GM21576 (cell line): ENCODE measurements at regions not wholly inside any gene's neighbourhood (a gene's known extent, or its start where the extent isn't known, plus 50 kb on each side); places are given as distances from the start of the nearest gene placed in this dataset.

Experiments
- ATAC-seq: cut with Tn5 transposase; IDR thresholded peaks from one replicate; pipeline ENCODE4 v1.9.1; 2021; ENCODE audit warnings: mild to moderate bottlenecking, moderate library complexity; ENCODE audit not compliant: unreplicated experiment

DNA sequence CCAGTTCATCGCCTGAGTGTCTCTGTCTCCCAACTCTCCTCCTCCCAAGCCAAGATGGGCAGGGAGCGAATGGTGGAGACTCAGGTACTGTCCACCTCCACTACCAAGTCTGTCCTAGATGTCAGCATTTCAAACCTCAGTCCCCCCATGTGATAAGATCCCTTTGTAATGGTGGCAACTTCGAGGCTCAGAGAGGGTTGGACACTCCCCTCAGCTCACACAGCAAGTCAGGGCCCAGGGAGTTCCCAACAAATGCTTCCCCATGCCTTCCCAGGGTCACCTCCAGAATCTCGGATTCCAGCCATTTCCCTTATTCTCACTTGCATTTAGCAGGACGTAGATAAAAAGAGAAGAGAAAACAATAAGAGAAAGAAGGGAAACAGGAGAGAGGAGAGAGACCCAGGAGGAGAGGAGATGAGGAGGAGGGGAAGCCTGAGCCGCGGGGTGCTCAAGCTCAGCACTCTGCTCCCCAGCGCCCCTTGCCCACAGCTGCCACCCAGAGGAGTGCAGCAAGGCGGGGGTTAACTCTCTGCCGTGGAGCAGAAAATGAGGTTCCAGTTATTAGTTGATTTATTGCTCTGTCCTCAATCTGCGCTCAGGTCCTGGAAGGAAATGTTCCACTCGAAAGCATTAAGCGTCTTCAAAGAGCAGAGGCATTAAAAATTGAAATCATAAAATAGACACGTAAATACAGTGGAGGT lies 84.1 kb upstream of the LINGO1 start:
- ATAC-seq, result no peak

DNA sequence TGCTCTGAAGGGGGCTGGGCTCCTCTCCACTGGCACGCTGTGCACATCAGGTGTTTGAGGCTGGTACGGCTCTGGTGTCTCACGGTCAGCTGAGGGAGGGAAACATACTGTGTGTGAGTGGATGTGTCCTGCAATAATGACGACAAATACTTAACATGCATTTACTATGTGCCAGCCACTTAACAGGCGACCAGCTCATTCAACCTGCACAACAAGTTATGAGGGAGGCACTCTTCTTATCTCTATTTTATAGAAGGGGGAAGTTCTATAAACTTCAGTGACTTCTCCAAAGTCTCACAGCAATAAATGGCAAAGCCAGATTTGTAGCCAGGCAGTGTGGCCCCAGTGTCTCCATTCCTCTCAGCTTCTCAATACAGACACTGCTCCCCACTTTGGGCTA lies 83.1 kb upstream of the LINGO1 start:
- ATAC-seq, result no peak

DNA sequence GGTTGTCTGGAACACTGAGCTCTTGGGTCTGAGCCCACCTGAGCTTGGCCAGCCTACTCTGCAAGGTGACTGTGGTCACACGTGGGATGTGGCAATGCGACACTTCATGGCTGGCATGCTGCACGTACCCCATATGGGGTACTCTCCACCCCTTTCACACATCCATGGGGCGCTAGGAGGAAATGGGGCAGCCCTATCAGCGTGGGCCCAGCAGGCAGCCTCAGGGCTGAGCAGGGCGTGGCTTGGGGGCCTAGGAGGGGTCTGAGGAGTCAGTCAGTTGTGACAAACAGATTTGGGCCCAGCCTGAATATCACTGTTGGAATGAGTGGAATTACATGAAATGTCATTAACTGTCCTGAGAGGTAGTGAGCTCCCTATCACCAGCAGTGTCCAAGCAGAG lies 82.3 kb upstream of the LINGO1 start:
- ATAC-seq, result no peak

DNA sequence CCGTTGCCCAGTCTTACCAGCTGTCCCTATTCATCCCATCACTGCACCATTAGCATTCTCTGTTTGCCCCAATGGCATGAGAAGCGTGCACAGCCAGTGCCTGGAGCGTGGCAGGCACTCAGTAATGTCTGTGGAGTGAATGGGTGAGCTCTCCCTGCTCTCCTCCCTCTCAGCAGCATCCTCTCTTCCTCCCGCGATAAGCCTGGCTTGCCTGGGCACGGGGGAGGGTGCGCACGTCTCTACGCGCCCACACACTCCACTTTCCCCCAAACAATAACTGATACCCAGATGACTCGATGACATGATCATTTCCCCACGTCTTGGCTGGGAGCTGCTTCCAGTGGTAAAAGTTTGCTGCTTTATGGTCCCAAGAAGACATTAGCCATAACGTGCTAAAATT lies 81.8 kb upstream of the LINGO1 start:
- ATAC-seq, result no peak

DNA sequence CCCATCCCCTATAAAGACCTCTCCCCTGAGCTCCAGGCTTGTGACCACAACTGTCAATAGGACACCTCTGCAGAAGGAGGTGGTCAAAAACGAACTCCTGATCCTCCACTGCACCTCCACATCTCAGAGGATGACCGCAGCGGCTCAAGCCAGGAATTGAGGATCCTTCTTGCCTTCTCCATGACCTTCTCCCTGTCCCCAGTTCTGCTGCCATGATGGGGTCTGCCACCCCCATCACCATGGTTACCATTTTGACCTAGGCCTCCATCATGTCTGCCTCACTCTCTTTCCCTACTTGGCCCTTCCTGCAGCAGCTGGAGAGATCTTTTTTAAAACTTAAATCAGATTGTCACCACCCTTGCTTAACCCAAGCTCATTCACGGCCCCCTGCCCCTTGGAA lies 81.3 kb upstream of the LINGO1 start:
- no peak for ATAC-seq

DNA sequence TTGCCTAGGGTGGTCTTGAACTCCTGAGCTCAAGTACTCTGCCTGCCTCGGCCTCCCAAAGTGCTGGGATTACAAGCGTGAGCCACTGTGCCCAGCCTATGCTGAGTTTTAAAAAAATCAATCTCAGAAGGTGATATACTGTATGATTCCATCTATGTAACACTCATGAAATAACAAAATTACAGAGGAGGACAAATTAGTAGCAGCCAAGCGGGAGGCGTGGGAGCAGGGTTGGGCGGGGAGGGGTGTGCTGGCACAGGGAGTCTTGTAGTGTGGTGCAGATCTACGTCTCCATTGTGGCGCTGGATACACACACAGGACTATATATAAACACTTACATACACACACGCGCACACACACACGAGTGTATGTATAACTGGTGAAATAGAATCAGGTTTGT lies 80.6 kb upstream of the LINGO1 start:
- no peak for ATAC-seq

DNA sequence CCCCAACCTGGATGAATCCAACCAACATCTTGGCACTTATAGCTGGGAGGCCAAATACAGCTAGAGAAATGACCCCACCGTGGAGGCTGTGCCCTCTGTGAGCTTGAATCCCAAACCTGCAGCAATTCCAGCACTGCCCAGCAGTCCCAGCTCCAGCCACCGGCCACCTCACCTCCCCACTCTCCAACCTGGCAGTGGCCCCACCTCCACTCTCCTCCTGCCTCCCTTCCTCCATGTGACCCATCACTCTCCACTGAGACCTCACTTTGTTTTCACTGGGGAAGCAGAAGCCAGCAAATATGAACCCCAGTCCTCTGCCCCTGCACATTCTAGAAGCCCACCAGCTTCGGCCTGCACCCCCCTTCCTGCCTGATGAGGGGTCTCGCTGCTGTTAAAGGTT lies 79.7 kb upstream of the LINGO1 start:
- no peak for ATAC-seq

DNA sequence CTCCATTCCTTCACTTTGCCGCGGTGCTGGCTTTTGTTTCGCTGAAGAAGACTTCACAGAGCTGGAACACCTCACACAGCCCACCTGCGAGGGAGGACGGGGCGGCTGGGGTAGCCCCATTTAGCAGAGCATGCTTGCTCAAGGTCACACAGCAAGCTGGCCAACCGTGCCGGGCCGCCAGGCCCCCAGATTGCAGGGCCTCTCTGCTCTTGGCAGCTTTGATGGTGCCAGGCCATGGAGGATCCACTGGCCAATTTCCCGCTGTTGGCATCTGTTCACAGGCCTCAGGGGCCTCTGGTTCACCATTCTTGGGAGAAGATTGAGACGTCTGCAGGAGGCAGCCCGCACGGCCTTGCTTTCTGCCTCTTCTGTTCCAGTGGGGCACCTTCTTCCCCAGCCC lies 77.9 kb upstream of the LINGO1 start:
- no peak for ATAC-seq

DNA sequence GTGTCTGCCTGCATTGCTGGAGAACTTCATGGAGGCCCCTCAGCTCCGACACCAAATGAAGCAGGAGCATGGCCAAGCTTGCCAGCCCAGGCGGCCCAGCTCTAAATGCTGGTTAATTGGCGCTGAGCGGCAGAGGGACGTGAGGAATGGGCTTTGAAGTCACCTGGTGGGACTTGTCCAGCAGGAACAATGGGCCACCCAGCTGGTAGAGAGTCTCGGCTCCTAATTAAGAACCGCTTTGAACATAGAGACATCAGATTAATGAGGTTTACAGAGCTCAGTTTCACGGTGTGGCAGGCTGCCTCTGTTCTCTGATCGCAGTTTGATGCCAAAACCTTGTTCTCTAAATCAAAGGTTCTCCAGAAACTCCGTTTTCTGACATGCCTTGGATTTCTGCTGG lies 77.5 kb upstream of the LINGO1 start:
- ATAC-seq, result no peak

DNA sequence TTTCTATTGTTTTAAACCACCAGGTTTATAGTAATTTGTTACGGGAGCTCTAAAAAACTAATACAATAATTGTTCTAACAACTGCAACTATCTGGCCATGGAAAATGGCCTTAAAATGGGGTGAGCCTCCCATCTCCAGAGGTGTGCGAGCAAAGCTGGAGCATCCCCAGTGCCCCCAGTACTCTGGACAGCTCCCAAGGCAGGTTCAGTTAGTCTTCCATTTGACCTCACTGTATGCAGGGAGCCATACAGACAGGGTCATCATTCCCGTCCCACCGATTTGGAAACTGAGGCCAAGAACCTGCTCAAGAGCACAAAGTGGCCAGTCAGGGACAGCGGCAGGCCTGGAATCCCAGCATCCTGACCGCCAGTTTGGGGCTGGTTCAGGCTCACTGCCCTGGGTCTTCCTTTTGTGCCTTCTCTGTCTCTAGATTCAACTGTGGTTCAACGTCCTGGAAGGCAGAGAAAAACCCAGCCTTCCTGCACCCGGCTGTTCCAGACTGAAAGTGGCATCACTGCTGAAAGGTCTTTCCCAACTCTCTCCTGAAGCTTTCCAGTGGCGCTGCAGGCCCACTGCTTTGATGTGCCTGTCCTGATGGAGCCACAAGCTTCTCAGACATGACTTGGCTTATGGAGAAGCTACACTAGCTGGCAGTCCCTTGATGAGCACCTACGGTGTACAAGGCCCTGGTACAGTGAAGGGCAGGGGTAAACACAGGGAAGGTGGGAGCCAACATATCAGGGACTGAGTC lies 76.6 kb upstream of the LINGO1 start:
- ATAC-seq, result no peak

DNA sequence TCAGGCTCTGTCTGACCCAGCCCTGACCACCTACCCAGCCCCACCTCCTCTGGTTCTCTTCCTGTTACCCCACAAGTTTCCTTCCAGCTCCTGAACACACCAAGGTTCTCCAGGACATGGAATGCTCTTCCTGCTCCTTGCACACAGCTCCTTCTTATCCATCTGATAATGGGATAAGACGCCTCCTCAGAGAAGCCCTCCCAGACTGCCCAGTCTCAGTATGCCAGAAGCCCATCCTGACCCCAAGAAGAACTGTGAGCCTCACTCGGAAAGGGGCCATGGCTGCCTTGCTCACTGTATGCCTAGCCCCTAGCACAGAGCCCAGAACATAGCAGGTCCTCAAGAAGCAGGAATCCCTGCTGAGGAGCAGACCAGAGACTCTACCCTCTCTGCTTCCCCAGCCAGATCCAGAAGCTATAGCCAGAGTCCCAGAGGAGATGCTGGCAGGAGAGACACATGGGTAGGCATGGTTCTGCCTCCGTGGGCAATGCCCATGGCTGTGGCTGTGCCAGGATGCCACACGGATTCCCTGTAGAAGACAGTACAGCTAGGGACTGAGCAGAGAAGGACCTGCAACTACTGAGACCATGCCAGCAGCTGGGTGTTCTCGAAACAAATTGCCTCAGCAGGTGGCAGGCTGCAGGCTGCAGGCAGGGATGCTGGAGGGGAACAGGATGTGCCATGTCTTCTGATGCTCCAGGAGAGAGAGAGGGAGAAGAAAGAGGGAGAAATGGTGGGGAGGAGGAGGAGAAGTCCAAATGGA lies 74.0 kb upstream of the LINGO1 start:
- no peak for ATAC-seq

DNA sequence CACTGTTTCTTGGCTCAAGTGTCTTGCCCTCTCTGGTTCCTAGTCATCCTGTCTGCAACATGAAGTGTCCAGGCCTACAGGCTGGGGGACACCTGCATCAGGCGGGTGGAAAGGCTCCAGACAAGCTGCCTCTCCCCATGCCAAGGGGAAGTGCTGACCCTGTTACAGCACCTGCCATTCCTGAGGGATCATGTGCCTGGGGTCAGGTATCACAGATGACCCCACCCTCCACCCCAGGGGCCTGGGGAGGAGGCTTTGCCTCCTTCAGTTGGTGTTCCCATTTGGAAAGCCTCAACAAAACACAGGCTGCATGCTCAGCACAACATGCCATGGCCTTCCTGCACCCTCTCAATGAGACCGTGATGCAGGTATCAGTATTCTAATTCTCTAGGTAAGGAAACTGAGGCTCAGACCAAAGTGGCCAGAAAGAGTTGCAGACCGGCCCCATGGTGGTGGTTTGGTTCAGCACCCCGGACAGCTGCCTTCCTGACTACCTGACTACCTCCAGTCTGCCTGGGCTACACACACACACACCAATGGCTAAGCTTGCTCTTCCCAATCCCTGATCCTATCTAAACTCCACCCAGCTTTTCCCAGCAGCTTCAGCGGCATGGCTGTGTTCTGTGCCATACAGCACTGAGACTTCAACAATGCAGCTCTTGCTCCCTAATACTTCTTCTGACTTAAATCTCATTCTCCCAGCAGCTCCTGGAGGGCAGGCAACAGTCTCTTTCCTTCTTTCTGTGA lies 69.7 kb upstream of the LINGO1 start:
- ATAC-seq, result no peak

DNA sequence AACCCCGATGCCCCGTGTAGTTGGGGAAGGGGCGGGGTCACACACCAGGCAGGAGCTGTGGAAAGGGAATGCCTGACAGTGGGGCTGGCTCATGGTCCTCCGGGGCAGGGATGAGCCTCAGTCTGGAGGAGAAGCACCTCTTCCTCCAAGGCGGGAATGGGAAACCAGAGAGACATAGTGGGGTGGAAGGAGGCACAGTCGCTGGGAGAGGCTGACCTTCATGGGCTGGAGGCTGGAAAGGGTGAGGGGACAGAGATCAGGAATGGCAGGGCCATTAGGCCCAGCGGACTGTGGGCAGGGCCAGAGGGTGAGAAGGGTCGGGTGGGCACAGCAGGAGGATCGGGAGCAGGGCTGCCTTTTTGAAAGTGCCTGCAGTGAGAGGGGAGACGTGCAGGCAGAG lies 65.8 kb upstream of the LINGO1 start:
- no peak for ATAC-seq

DNA sequence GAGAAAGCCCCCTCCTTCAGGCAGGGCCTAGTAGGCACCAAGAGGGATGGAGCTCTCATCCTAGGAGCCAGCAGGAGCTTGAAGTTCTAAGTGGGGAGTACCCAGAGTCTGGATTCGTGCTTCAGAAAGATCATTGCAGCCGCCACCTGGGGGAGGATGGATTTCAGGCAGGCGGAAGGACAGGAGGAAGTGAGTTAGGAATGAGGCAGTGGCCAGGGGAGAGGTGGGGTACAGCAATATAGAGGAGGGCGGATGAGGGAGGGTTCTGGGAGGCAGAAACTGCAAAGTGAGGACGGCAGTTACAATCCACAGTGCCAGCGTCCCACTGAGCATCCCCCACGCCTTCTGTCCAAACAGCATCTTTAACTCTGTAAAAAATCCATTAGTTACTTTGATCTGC lies 65.2 kb upstream of the LINGO1 start:
- ATAC-seq, result no peak

DNA sequence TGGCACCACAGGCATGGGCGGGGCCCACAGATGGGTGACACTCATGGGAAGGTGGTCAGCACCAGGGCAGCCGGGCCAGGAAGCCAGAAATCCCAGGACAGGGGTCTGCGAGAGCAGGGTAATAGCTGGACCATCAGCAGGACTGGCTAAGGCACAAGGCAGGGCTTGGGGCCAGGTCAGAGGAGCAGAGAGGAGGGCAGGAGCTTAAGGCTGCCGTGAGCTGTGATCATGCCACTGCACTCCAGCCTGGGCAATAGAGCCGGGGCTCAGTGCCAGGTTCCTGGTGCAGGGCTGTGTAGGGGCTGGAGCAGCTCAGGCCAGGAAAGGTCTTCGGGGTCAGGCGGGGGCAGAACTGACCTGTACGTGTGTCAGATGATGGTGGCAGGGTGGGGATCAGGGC lies 64.2 kb upstream of the LINGO1 start:
- ATAC-seq, result no peak

DNA sequence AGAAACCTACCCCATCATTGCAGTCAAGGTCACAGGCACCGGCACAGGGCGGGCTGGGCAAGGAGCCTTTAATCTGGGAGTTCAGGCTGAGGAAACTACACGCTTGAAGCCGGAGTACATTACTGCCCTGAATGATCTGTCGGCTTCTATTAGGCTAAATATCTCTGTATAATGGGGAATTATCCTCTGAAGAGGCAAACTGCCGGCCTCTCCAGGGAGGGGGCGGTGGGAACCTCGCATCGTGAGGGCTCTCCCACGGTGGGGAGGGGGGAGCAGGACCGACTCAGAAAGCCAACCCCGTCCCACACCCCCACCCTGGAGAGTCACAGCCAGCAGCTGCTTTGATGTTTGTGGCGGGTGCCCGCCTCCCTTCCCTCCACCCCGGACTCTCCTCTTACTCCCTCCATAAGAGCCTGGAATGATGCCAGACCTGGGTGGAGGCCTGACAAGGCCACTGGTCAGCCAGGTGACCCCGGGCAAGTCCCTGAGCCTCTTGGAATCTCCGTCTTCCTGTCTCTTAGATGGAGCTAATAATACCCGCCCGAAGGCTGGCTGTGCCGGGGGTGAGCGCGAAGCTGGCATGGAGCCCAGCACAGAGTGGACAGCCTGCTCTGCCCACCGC lies 63.4 kb upstream of the LINGO1 start:
- ATAC-seq, result no peak

DNA sequence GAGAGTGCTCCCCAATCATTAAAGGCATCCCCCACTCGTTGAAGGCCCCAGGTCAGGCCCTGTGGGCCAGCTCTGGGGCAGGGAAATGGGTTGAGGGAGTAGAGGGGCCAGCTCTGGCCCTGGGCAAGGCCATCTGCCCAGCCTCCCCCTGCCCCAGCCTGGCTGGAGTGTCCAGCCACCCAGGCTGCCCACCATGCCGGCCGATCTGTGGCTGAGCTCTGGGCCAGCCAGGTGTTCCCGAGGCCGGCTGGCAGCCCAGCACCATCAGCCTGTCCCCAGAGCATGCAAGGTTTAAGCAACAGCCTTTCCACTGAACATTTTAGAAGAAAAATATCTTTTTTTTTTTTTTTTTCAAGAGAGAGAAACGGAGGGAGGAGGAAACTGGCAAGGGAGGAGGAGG lies 62.8 kb upstream of the LINGO1 start:
- ATAC-seq, result no peak

DNA sequence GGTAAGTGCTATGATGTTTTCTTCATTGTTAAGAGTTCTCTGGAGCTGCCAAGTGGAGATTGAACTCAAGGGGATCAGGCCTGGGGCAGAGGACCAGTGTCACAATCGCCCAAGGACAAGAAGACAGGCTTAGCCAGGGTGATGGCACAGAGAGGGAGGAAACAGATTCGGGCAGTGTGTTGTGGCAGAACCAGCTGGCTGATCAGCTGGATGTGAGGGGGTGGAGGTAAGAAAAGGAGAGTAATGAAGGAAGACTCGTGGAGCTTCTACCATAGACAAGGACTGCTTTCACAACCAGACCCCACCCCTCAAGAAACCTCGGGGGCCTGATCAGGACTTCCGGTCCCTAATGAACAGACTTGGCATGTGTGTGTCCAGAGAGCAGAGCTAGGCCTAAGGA lies 60.9 kb upstream of the LINGO1 start:
- ATAC-seq, result no peak

DNA sequence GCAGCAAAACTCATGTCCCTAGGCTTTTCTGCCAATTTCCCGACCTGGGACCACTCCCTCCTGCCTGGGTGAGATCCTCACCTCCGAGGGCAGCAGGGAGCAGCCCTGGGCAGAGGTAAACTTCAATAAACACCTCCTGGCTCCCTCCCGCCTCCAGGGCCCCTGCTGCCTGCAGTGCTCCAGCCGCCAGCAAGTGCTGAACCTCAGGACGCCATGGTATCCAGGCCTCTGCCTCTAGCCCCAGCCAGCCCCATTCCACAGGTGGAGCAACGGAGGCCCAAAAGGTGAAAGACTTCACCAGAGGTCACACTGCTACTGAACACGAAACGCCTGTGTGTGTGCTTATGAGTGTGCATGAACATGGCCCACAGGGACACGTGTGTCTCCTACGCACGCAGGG lies 59.9 kb upstream of the LINGO1 start:
- no peak for ATAC-seq

DNA sequence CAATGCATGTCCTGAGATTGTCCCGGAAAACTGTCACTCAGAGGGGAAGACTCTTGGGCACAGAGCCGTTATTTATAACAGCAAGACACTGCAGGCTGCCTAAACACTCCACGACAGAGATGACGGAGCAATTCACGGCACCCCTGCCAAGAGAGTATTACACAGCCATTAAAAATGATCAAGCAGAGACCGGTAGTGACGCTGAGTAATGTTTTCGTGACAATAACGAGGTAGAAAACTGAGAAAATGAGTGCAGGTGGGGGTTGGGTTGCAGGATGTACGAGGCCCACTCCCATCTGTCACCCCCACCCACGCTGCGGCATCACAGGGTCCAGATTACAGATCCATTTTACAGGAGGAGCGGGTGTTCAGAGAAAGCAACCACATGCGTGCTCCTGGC lies 58.9 kb upstream of the LINGO1 start:
- no peak for ATAC-seq

DNA sequence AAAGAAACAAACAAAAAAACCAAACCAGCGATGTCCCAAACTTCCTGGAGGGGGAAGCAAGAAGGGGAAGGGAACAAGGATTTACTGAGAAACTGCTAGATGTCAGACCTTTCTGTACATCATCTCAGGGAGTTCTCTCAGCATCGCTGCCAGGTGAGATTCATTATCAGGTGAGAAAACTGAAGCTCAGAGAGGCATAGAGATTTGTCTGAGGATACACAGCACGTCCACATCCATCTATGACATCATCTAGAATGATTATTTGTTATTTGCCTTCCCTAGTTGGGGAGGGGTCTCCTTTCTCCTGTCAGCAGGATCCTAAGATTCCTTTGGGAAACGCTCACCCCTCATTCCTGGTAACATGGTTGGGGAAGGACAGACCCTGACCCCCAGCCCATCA lies 57.1 kb upstream of the LINGO1 start:
- no peak for ATAC-seq
